PFSK-1 (cell line): ENCODE measurements at regions not wholly inside any gene's neighbourhood (a gene's known extent, or its start where the extent isn't known, plus 50 kb on each side); places are given as distances from the start of the nearest gene placed in this dataset.

ENCODE experiments used
- POLR2AphosphoS5 ChIP-seq: IDR thresholded peaks from 2 replicates; pipeline ENCODE4 v1.6.1; 2012; ENCODE audit warnings: low read depth, mild to moderate bottlenecking, control low read depth, low read length, moderate library complexity
- TF ChIP-seq, protein P1 (sequence below), 2 experiments: IDR thresholded peaks; 2 replicates each; pipeline versions ENCODE4 v1.6.1 to v1.8.0; 2011 to 2012; ENCODE audit warnings: low read depth in 2 of 2, low read length in 2 of 2, control low read depth in 1 of 2, inconsistent platforms in 1 of 2, mild to moderate bottlenecking in 1 of 2, moderate library complexity in 1 of 2; ENCODE audit not compliant: insufficient read depth in 1 of 2

DNA sequence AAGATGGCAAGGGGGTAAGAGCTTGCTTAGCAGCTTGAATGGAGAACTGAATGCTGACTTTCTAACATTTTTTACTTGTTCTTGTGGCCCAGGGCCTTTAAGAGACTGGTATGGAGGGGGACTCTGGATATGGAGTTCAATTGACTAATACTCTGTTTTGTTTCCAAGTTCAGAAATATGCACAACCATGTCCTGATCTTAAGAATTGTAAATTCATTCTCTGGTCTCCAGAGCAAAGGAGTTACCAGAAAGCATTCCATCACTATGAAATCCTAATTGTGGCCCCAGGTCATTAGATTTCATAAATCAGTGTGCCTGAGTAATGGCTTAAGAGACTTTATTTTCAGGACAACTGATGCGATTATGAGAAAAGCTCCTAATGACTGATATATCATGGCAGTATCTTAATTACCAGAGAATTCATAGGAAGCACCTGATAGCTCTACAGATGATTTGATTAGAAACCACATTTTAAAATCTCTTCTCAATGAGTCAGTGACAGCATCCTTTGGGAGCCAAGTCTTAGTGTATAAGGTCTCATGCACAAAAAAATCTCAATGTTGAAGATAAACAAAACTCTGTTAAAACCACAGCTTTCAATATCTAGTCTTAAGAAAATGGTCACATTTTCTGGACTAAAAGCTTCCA, 613.6 kb upstream of the KLF4 start:
- TF ChIP-seq, protein P1, sequence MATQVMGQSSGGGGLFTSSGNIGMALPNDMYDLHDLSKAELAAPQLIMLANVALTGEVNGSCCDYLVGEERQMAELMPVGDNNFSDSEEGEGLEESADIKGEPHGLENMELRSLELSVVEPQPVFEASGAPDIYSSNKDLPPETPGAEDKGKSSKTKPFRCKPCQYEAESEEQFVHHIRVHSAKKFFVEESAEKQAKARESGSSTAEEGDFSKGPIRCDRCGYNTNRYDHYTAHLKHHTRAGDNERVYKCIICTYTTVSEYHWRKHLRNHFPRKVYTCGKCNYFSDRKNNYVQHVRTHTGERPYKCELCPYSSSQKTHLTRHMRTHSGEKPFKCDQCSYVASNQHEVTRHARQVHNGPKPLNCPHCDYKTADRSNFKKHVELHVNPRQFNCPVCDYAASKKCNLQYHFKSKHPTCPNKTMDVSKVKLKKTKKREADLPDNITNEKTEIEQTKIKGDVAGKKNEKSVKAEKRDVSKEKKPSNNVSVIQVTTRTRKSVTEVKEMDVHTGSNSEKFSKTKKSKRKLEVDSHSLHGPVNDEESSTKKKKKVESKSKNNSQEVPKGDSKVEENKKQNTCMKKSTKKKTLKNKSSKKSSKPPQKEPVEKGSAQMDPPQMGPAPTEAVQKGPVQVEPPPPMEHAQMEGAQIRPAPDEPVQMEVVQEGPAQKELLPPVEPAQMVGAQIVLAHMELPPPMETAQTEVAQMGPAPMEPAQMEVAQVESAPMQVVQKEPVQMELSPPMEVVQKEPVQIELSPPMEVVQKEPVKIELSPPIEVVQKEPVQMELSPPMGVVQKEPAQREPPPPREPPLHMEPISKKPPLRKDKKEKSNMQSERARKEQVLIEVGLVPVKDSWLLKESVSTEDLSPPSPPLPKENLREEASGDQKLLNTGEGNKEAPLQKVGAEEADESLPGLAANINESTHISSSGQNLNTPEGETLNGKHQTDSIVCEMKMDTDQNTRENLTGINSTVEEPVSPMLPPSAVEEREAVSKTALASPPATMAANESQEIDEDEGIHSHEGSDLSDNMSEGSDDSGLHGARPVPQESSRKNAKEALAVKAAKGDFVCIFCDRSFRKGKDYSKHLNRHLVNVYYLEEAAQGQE (IDR thresholded peaks at IDR 0.05; ENCODE audit: insufficient read depth in 1 of 2, low read depth in 2 of 2, low read length in 2 of 2) = no peak
- no peak for TF ChIP-seq POLR2AphosphoS5
